H1 (cell line): ENCODE measurements at regions not wholly inside any gene's neighbourhood (a gene's known extent, or its start where the extent isn't known, plus 50 kb on each side); places are given as distances from the start of the nearest gene placed in this dataset.

Source experiments
- CHD1 ChIP-seq: IDR thresholded peaks from 2 replicates; pipeline ENCODE4 v1.6.1; 2012; ENCODE audit warnings: low read depth, low read length, improper control_type of control experiment
- CHD7 ChIP-seq: fragments of 300-600 bp; sonication (generic); IDR thresholded peaks from 2 replicates; pipeline ENCODE4 v1.7.1; 2012; ENCODE audit warnings: low read length, moderate library complexity, mild to moderate bottlenecking, inconsistent platforms; ENCODE audit not compliant: insufficient replicate concordance
- GABPA ChIP-seq: IDR thresholded peaks from 2 replicates; pipeline ENCODE4 v1.6.1; 2011; ENCODE audit warnings: mild to moderate bottlenecking, low read length, moderate library complexity, borderline replicate concordance; ENCODE audit not compliant: insufficient read depth
- HDAC6 ChIP-seq: IDR thresholded peaks from one replicate; pipeline ENCODE4 v1.7.1; 2012; ENCODE audit warnings: low read depth, mild to moderate bottlenecking, inconsistent platforms, low read length, moderate library complexity
- KDM1A ChIP-seq: fragments of 200-600, 300-600 bp; sonication (generic); IDR thresholded peaks from 2 replicates; pipeline ENCODE4 v1.7.1; 2016; ENCODE audit warnings: mild to moderate bottlenecking, low read length, borderline replicate concordance
- NRF1 ChIP-seq: IDR thresholded peaks from 2 replicates; pipeline ENCODE4 v1.6.1; 2011; ENCODE audit warnings: mild to moderate bottlenecking, low read depth, low read length, improper control_type of control experiment
- SIN3A ChIP-seq, 2 experiments: IDR thresholded peaks in 1 of 2; conservative IDR thresholded peaks in 1 of 2; 2 replicates each; pipeline ENCODE4 v1.6.1; 2011 to 2012; ENCODE audit warnings: low read length in 2 of 2, improper control_type of control experiment in 1 of 2, low read depth in 1 of 2, mild to moderate bottlenecking in 1 of 2
- SP1 ChIP-seq: IDR thresholded peaks from 2 replicates; pipeline ENCODE4 v1.6.1; 2011; ENCODE audit warnings: low read depth, low read length
- SP4 ChIP-seq: IDR thresholded peaks from 2 replicates; pipeline ENCODE4 v1.6.1; 2012; ENCODE audit warnings: low read length, inconsistent platforms
- SRF ChIP-seq: IDR thresholded peaks from 2 replicates; pipeline ENCODE4 v1.6.1; 2011; ENCODE audit warnings: mild to moderate bottlenecking, low read depth, low read length, moderate library complexity
- TEAD4 ChIP-seq: IDR thresholded peaks from 2 replicates; pipeline ENCODE4 v1.6.1; 2012; ENCODE audit warnings: low read depth, low read length, inconsistent platforms, mixed read lengths
- USF2 ChIP-seq: IDR thresholded peaks from 2 replicates; pipeline ENCODE4 v1.6.1; 2011; ENCODE audit warnings: low read length, improper control_type of control experiment

GRCh38 chr11:116042146-116042545, 537.9 kb upstream of the CADM1 start (continued):
- TF ChIP-seq CHD7, result no peak
- TF ChIP-seq USF2, result no peak
- no peak for TF ChIP-seq KDM1A
- TF ChIP-seq CHD1, result no peak
- no peak for TF ChIP-seq SP1
- no peak for TF ChIP-seq NRF1
- TF ChIP-seq GABPA, result no peak
- TF ChIP-seq TEAD4, result no peak
- no peak for TF ChIP-seq HDAC6
- TF ChIP-seq SP4, result no peak
- TF ChIP-seq SIN3A (conservative IDR thresholded peaks at IDR 0.05 in 1 of 2, IDR thresholded peaks at IDR 0.05 in 1 of 2; ENCODE audit: low read depth in 1 of 2, low read length in 2 of 2), result no peak
- no peak for TF ChIP-seq SRF
